ENCODE measurements at regions not wholly inside any gene's neighbourhood (a gene's known extent, or its start where the extent isn't known, plus 50 kb on each side); places are given as distances from the start of the nearest gene placed in this dataset.

GRCh38 chr7:88566162-88566729 is 193.3 kb upstream of the ZNF804B start:
- Histone ChIP-seq H3K27me3 (ENCODE audit: control insufficient read depth in 1 of 2, insufficient read depth in 2 of 2, low read length in 2 of 2) (no peaks in the 10 kb centered on the region), H3K4me3 (replicated peaks in 1 of 3; ENCODE audit: insufficient read depth in 1 of 3, low read depth in 2 of 3, low read length in 3 of 3) (no peak overlapping the region), H3K27ac (ENCODE audit: extremely low read length, insufficient read depth, low read length) (no peak overlapping the region), H3K9me3 (ENCODE audit: low read length) (no peaks in the 10 kb centered on the region), H3K4me1 (ENCODE audit: insufficient read depth, low read length) (no peaks in the 10 kb centered on the region), H3K36me3 (replicated peaks in 1 of 2; ENCODE audit: control insufficient read depth in 1 of 2, insufficient read depth in 2 of 2, low read length in 2 of 2) (no peaks in the 10 kb centered on the region), H3K9ac (ENCODE audit: insufficient read depth, low read depth, low read length) (no peak overlapping the region), H3K4me2 (ENCODE audit: low read depth, low read length) (no peak overlapping the region), H4K20me1 (ENCODE audit: insufficient read depth, low read length) (no peaks in the 10 kb centered on the region), H2AFZ (ENCODE audit: low read length) (no peak overlapping the region), H3K79me2 (ENCODE audit: insufficient read depth, low read length) (no peaks in the 10 kb centered on the region)
- POLR2A ChIA-PET: no interaction called here
- TF ChIP-seq ZMYM2 (CRISPR knock-in tag; IDR thresholded peaks at IDR 0.05) (no peak), ZC3H13 (CRISPR knock-in tag; IDR thresholded peaks at IDR 0.05) (no peak), ELK4 (CRISPR knock-in tag; IDR thresholded peaks at IDR 0.05; ENCODE audit: borderline replicate concordance) (no peak), MIER2 (CRISPR knock-in tag; IDR thresholded peaks at IDR 0.05) (no peak), BCLAF1 (IDR thresholded peaks at IDR 0.05) (no peak), AHDC1 (CRISPR knock-in tag; IDR thresholded peaks at IDR 0.05; ENCODE audit: borderline replicate concordance) (no peak), KLF11 (CRISPR knock-in tag; IDR thresholded peaks at IDR 0.05) (no peak), TEAD2 (CRISPR knock-in tag; IDR thresholded peaks at IDR 0.05) (no peak)
- no TSS peak for BruUV-seq (replicated peaks)
- no peak for DNase-seq (ENCODE audit: low spot score)
- intact Hi-C loops (cut with micrococcal nuclease; ENCODE audit: unreplicated experiment): no loop called here
- no peak for FAIRE-seq
- WGBS (ENCODE audit: low lambda C conversion rate): 5% methylated on average over 6 of the region's 6 CpGs
- in situ Hi-C loops (cut with HindIII; ENCODE audit: extremely low pct_ligation_motif_present, low pct_unique_long_range_greater_than_20kb): no loop called here
- CTCF ChIA-PET (ENCODE audit: low intra/inter-chr PET ratio, low total read pairs): no interaction called here
- ATAC-seq: no peak
